Amygdala (tissue), 56 donors: ENCODE measurements at regions not wholly inside any gene's neighbourhood (a gene's known extent, or its start where the extent isn't known, plus 50 kb on each side); places are given as distances from the start of the nearest gene placed in this dataset.
"Not testable (repeated sequence)": the region's sequence is repeated elsewhere in the genome, so short reads cannot be mapped to it uniquely, and the experiment has no call there.

Experiments used
- DNase-seq, 56 donors: peaks; one replicate each; lab custom pipeline; 2025; lab: John Stamatoyannopoulos, UW

- no peak for DNase-seq
Observed at GRCh38 chr4:38406243-38406642, 257.8 kb upstream of the KLF3 start.

GRCh38 chr4:38409852-38410251, 254.1 kb upstream of the KLF3 start:
- DNase-seq: no peak

- no peak for DNase-seq
Observed at GRCh38 chr4:38411092-38411491, 252.9 kb upstream of the KLF3 start.

GRCh38 chr4:38411981-38412536, 251.9 kb upstream of the KLF3 start:
- DNase-seq: no peak

- no peak for DNase-seq
Observed at GRCh38 chr4:38413524-38414341, 250.3 kb upstream of the KLF3 start.

- no peak for DNase-seq
Observed at GRCh38 chr4:38414410-38414809, 249.6 kb upstream of the KLF3 start.

GRCh38 chr4:38415682-38416081, 248.3 kb upstream of the KLF3 start:
- no peak for DNase-seq

GRCh38 chr4:38416450-38417014, 247.5 kb upstream of the KLF3 start:
- no peak for DNase-seq

GRCh38 chr4:38420254-38420653, 243.7 kb upstream of the KLF3 start:
- not testable (repeated sequence) for DNase-seq

- no peak for DNase-seq
Observed at GRCh38 chr4:38422850-38423249, 241.1 kb upstream of the KLF3 start.

GRCh38 chr4:38424151-38424871, 239.7 kb upstream of the KLF3 start:
- DNase-seq: no peak

GRCh38 chr4:38426532-38426931, 237.5 kb upstream of the KLF3 start:
- DNase-seq: no peak

GRCh38 chr4:38430841-38431240, 233.2 kb upstream of the KLF3 start:
- DNase-seq: no peak

GRCh38 chr4:38442073-38442788, 221.8 kb upstream of the KLF3 start:
- no peak for DNase-seq

- DNase-seq: no peak
Observed at GRCh38 chr4:38449506-38450174, 214.4 kb upstream of the KLF3 start.

- DNase-seq: no peak
Observed at GRCh38 chr4:38452009-38452408, 212.0 kb upstream of the KLF3 start.

- DNase-seq: no peak
Observed at GRCh38 chr4:38452542-38452941, 211.5 kb upstream of the KLF3 start.

GRCh38 chr4:38453253-38453881, 210.6 kb upstream of the KLF3 start:
- DNase-seq: no peak

GRCh38 chr4:38454284-38454683, 209.7 kb upstream of the KLF3 start:
- DNase-seq: no peak
